GM19468 (cell line): ENCODE measurements at regions not wholly inside any gene's neighbourhood (a gene's known extent, or its start where the extent isn't known, plus 50 kb on each side); places are given as distances from the start of the nearest gene placed in this dataset.
"Not testable (repeated sequence)": the region's sequence is repeated elsewhere in the genome, so short reads cannot be mapped to it uniquely, and the experiment has no call there.

Source experiments
- ATAC-seq: cut with Tn5 transposase; IDR thresholded peaks from one replicate; pipeline ENCODE4 v1.9.1; 2021; ENCODE audit warnings: mild to moderate bottlenecking, moderate library complexity, moderate number of reproducible peaks; ENCODE audit not compliant: unreplicated experiment; ENCODE audit errors: extremely low read depth

- no peak for ATAC-seq
Measured at GRCh38 chr9:100639854-100640253, 62.0 kb downstream of the CAVIN4 start.

DNA sequence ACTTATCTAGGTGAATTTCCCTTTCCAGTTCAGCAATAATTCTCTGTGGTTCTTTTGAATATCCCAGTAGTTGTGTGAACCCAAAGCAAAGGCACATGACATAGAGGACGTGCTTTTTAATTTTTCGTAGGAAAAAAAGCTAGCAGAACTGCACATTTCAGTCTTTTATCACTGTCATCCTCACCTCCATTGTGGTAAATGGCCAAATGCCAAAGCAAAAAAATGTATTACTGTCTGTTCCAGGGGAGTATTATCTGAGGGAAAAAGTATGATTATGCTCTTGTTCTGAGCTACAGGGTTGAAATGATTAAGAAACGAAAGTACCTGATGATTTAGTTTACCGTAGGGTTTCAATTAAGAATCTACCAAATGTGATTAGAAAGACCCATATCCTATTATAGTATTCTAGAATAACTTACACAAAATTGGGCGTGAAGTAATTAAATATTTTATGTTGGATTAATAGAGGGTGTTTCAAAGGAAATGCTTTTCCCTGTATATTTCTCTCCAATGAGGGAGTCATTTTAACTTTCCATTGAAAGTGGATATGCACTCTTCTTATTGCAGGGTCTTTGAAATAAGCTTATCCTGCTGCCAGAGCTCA lies 62.7 kb downstream of the CAVIN4 start:
- ATAC-seq: no peak

DNA sequence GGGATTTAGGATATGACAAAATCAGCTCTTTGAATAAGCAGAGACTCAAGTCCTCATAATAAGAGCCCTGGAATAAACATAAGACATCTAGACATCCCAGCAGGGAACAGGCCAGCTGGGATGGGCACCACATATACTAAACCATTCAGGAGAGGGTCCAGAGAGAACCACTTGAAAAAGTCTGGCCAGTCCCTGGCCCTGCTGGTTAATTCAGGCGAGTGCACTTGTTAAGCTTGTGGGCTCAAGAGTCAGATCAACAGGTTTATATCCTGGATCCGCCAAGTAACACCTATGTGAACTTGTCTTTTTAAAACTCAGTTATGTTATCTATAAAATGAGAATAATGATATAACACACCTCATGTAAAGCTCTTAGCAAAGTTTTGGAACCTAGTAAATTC lies 63.3 kb downstream of the CAVIN4 start:
- ATAC-seq: no peak

- no peak for ATAC-seq
Measured at GRCh38 chr9:100652850-100653249, 75.0 kb downstream of the CAVIN4 start.

GRCh38 chr9:100653643-100654334 lies 75.9 kb downstream of the CAVIN4 start:
- no peak for ATAC-seq

- not testable (repeated sequence) for ATAC-seq
Measured at GRCh38 chr9:100656851-100657250, 79.0 kb downstream of the CAVIN4 start.

DNA sequence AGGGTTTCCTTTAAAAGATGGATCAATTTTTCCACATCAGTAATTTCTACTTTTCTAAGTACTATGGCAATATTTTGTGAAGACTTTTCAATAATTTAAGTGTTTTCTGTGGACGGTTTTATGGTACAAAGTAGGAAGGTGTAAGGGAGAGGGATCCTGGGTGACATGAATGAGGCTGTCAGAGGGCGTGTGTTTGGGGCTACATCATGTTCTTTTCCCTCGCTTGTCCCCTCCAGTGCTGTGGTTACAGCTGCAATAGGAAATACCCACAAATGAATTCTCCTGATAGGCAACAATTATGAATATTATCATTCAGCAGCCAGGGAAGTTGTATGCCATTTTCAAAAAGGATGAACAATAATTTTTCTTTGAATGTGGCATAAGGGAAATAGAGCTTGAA lies 83.8 kb downstream of the CAVIN4 start:
- ATAC-seq: no peak

- ATAC-seq: no peak
Measured at GRCh38 chr9:100662122-100662521, 84.2 kb downstream of the CAVIN4 start.

DNA sequence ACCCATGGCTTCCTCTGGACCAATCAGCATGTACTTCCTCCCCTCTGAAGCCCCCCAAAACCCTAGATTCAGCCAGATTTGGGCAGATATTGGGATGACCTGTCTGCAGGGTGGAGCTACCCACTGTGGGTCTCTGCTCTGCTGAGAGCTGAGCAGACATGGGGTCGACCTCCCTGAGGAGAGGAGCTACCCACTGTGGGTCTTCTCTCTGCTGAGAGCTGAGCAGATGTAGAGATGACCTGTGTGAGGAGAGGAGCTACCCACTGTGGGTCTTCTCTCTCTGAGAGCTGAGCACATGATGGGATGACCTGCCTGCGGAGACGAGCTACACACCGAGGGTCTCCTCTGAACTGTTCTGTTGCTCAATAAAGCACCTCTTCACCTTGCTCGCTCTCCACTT lies 89.6 kb downstream of the CAVIN4 start:
- ATAC-seq: no peak

- no peak for ATAC-seq
Measured at GRCh38 chr9:100668024-100668423, 90.1 kb downstream of the CAVIN4 start.

DNA sequence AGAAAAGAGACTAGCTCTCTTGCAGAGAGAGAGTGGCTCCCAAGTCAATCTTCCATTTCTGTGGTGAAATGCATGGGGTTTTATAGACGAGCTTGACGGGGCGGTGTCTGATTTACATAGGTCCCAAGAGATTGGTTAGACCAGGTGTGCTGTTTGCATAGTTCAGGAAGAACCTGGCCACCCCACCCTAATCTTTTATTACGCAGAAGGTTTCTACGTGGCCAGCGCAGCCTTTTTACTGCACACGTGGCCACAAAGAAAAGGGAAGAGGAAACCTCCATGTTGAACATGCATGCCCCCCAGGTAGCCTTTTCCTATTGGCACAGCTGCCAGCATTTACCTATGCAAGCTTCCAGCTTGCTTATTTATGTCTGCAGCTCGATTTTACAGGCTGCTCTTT lies 92.1 kb downstream of the CAVIN4 start:
- no peak for ATAC-seq

DNA sequence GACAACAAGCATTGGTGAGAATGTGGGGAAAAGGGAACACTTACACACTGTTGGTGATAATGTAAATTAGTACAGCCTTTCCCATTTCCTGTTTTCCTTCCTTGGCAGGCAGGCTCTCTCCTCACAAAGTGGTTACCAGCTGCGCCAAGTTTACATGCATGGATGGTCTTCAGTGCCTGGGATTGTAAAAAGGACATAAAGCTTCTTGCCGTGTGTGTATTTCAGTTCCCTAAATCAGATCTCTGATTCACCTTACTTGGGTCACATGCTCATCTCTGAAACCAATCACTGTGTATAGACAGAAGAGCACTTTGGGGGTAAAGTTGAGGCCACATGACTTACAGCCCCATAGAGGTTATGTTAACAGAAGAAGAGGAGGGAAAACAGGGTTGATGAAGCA lies 92.8 kb downstream of the CAVIN4 start:
- ATAC-seq: peak; percentile 53

DNA sequence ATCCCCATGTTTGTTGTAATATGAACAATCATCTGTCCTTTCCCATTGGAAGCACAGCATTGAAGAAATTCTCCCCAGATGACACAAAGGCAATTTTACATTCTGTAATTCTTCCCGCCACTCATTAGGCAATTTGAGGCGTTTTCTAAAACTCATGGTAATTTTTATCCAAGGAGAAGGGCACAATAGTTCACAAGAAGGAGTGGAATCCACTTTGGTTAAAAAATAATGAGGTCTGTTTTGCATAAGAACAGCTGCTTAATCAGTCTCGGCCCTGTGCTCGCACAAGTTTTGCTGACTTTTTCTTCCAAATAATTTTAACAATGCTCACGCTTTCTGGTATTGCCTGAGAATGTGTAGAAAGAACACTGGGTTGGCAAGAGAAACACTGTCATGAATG lies 94.0 kb downstream of the CAVIN4 start:
- no peak for ATAC-seq

DNA sequence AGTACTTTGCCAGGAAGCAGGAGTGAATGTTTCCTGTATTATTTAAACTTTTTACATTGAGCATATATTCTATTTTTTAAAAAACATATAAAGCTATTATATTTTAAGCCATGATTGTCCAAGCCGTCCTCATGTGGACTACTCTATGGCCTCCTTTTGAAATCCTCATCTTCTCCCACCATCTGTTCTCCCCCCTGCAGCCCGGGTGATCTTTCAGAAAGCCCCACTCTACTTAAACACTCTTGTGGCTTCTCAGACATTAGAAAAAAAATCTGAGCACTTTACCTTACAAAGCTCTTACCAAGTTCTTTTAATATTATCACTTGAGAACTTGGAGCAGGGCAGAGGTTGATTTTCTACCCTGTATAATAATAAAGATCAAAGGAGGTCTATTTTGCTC lies 95.4 kb downstream of the CAVIN4 start:
- no peak for ATAC-seq

- no peak for ATAC-seq
Measured at GRCh38 chr9:100674419-100675122, 96.7 kb downstream of the CAVIN4 start.

- ATAC-seq: no peak
Measured at GRCh38 chr9:100679834-100680233, 102.0 kb downstream of the CAVIN4 start.

GRCh38 chr9:100686420-100686819 lies 108.5 kb downstream of the CAVIN4 start:
- ATAC-seq: no peak

GRCh38 chr9:100689635-100690034 lies 111.8 kb downstream of the CAVIN4 start:
- ATAC-seq: no peak

DNA sequence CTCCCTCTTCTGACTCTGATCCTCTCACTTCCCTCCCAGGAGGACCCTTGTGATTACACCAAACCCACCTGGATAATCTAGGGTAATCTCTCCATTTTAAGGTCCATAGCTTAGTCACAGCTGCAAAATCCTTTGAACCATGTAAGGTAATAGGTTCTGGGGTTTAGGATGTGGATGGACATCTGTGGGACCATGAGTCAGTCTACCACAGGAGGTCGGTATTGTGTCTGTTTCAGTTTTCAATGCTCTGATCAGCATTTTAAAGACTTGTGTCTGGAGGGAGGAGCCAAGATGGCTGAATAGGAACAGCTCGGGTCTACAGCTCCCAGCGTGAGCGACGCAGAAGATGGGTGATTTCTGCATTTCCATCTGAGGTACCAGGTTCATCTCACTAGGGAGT lies 112.6 kb downstream of the CAVIN4 start:
- ATAC-seq: no peak

DNA sequence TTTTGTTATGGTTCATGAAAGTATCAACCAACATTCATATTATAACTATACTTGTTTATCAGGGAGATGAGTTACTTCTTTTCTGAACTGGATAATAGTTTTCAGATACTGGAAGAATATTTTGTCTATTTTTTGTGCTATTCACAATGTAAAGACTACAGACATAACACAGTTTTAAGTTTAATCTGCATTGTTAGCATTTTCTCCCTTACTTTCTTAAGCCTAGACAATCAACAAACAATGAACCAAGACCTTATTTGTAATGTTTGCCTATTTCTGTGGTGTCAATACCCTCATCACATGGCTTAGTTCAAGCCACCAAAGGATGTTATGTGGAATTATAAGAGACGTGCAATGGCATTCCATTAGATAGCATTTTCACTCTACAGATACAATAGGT lies 119.5 kb downstream of the CAVIN4 start:
- ATAC-seq: no peak

DNA sequence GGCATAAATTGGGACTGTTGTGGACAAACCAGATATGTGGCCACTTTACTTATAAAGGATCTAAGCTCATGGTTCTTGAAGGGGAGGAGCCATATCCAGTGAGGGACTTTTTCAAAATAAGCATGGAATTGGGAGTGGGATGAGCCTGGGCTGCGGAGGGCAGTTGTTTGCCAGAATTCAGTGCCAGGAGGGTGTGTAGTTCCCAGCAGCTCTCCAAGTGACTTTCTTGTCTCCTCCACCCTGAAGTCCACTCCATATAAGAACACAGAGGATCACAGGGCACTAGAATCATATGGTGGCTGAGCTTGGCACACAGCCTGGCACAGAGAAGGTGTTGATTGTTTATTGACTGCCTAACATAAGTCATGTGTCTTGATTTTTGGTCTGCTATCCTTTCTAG lies 121.1 kb downstream of the CAVIN4 start:
- ATAC-seq: no peak

DNA sequence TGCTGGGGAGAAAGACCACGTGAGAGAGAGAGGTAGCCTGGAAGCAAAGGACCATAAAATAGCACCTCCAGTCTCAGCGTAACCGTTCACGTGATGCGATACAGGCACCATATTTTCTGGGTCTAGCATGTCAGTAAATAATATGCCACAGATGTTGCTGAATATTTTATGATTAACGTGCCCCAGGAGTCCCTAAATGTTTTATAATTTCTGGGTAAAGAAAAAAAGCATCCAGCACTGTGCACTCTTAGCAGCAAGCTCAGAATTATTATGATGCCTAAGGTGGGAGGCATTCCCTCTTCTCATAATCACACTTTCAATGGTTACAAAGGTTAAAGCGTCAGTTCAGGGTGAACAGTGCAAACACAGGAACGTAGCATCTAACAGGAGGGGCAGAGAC lies 121.8 kb downstream of the CAVIN4 start:
- no peak for ATAC-seq
